H1 (cell line): ENCODE measurements at regions not wholly inside any gene's neighbourhood (a gene's known extent, or its start where the extent isn't known, plus 50 kb on each side); places are given as distances from the start of the nearest gene placed in this dataset.

ENCODE experiments used
- CTCF ChIA-PET: fragments of 300-600 bp; sonication (Branson Sonifier 250); formaldehyde crosslinking; loops from one replicate; lab custom pipeline; 2021; ENCODE audit not compliant: partially characterized antibody; lab: Charles Lee
- POLR2A ChIA-PET: fragments of 300-600 bp; sonication (Branson Sonifier 250); formaldehyde crosslinking; loops from one replicate; lab custom pipeline; 2021; ENCODE audit warnings: inconsistent platforms; ENCODE audit not compliant: partially characterized antibody; lab: Charles Lee
- DNase-seq, 2 experiments: peaks; one replicate each; pipeline versions ENCODE4 v3.0.0 to v3.0.0-alpha.2; 2010 to 2022; ENCODE audit warnings: low spot score in 2 of 2, low read depth in 1 of 2, mixed read lengths in 1 of 2
- FAIRE-seq: peaks from 2 replicates; lab custom pipeline; 2011; peaks lifted over from hg19 to GRCh38; lab: Jason Lieb, UNC
- H2AFZ ChIP-seq: 2 replicates; pipeline ENCODE4 v1.8.1; 2012; ENCODE audit warnings: low read length, inconsistent platforms
- H2AK5ac ChIP-seq: 2 replicates; pipeline ENCODE4 v1.6.1; 2013; ENCODE audit warnings: low read depth, low read length
- H2BK120ac ChIP-seq: replicated peaks from 2 replicates; pipeline ENCODE3; 2013; ENCODE audit warnings: low read depth, low read length, inconsistent platforms
- H2BK12ac ChIP-seq: 2 replicates; pipeline ENCODE4 v1.6.1; 2013; ENCODE audit warnings: low read depth, low read length
- H2BK15ac ChIP-seq: 2 replicates; pipeline ENCODE4 v1.6.1; 2013; ENCODE audit warnings: low read length
- H2BK20ac ChIP-seq: 2 replicates; pipeline ENCODE4 v1.6.1; 2013; ENCODE audit warnings: low read length
- H2BK5ac ChIP-seq: 2 replicates; pipeline ENCODE4 v1.6.1; 2013; ENCODE audit warnings: low read depth, low read length
- H3K14ac ChIP-seq: 2 replicates; pipeline ENCODE4 v1.6.1; 2013; ENCODE audit warnings: inconsistent platforms; ENCODE audit not compliant: insufficient read length
- H3K18ac ChIP-seq: 2 replicates; pipeline ENCODE4 v1.6.1; 2013; ENCODE audit warnings: low read length; ENCODE audit errors: extremely low read depth
- H3K23ac ChIP-seq: 2 replicates; pipeline ENCODE4 v1.6.1; 2013; ENCODE audit warnings: inconsistent platforms; ENCODE audit not compliant: insufficient read length
- H3K23me2 ChIP-seq: 2 replicates; pipeline ENCODE4 v1.6.1; 2013; ENCODE audit warnings: low read depth, low read length
- H3K27ac ChIP-seq: 2 replicates; pipeline ENCODE4 v1.6.1; 2011; ENCODE audit warnings: low read depth, low read length, inconsistent platforms
- H3K27me3 ChIP-seq, 4 experiments: replicated peaks in 1 of 4; 1 replicate in 1 of 4; 2 replicates in 3 of 4; pipeline versions ENCODE4 v1.6.1 to v1.8.1; 2011 to 2013; ENCODE audit warnings: low read length in 3 of 4, mild to moderate bottlenecking in 3 of 4, inconsistent platforms in 2 of 4, mixed read lengths in 2 of 4, moderate library complexity in 1 of 4; ENCODE audit not compliant: control insufficient read depth in 3 of 4, insufficient read depth in 3 of 4; ENCODE audit errors: extremely low read depth in 1 of 4
- H3K36me3 ChIP-seq, 4 experiments: 2 replicates each; pipeline versions ENCODE4 v1.6.1 to v1.8.1; 2011 to 2013; ENCODE audit warnings: mild to moderate bottlenecking in 4 of 4, low read length in 3 of 4, moderate library complexity in 2 of 4, control low read depth in 1 of 4, inconsistent platforms in 1 of 4; ENCODE audit not compliant: insufficient read depth in 4 of 4, control insufficient read depth in 2 of 4
- H3K4ac ChIP-seq: replicated peaks from 2 replicates; pipeline ENCODE3; 2013; ENCODE audit warnings: low read length, low read depth, mixed read lengths, inconsistent platforms; ENCODE audit not compliant: insufficient read length
- H3K4me1 ChIP-seq, 4 experiments: replicated peaks in 1 of 4; 1 replicate in 1 of 4; 2 replicates in 3 of 4; pipeline versions ENCODE4 v1.6.1 to v1.8.1; 2011 to 2013; ENCODE audit warnings: low read length in 3 of 4, inconsistent platforms in 2 of 4, mixed read lengths in 1 of 4; ENCODE audit not compliant: insufficient read depth in 4 of 4, control insufficient read depth in 3 of 4
- H3K4me2 ChIP-seq, 2 experiments: 2 replicates each; pipeline versions ENCODE4 v1.6.1 to v1.8.1; 2011 to 2013; ENCODE audit warnings: low read depth in 2 of 2, low read length in 2 of 2, control low read depth in 1 of 2, inconsistent platforms in 1 of 2, mild to moderate bottlenecking in 1 of 2; ENCODE audit not compliant: insufficient read depth in 1 of 2
- H3K4me3 ChIP-seq, 4 experiments: fragments of 200-600, 300-600 bp in 1 of 4; sonication (generic), shearing (Covaris generic), sonication (Bioruptor Twin) in 1 of 4; 2 replicates each; pipeline versions ENCODE4 v1.5.1 to v1.8.1; 2011 to 2016; ENCODE audit warnings: low read length in 4 of 4, low read depth in 3 of 4, control low read depth in 2 of 4, inconsistent platforms in 2 of 4, mild to moderate bottlenecking in 2 of 4, mixed read lengths in 1 of 4, moderate library complexity in 1 of 4; ENCODE audit not compliant: insufficient read depth in 2 of 4; ENCODE audit errors: extremely low read depth in 1 of 4
- H3K56ac ChIP-seq: replicated peaks from 2 replicates; pipeline ENCODE3; 2013; ENCODE audit warnings: low read depth, mild to moderate bottlenecking, mixed read lengths, low read length, inconsistent platforms; ENCODE audit not compliant: insufficient read length
- H3K79me1 ChIP-seq: 2 replicates; pipeline ENCODE4 v1.6.1; 2013; ENCODE audit warnings: low read depth, low read length, control low read depth
- H3K79me2 ChIP-seq, 2 experiments: 2 replicates each; pipeline versions ENCODE4 v1.6.1 to v1.8.1; 2012 to 2013; ENCODE audit warnings: low read length in 2 of 2, mild to moderate bottlenecking in 2 of 2, inconsistent platforms in 1 of 2; ENCODE audit not compliant: insufficient read depth in 2 of 2, control insufficient read depth in 1 of 2
- H3K9ac ChIP-seq, 4 experiments: replicated peaks in 1 of 4; 1 replicate in 1 of 4; 2 replicates in 3 of 4; pipeline versions ENCODE4 v1.6.1 to v1.8.1; 2011 to 2013; ENCODE audit warnings: low read depth in 3 of 4, low read length in 3 of 4, control low read depth in 2 of 4, mild to moderate bottlenecking in 2 of 4, moderate library complexity in 2 of 4, inconsistent platforms in 1 of 4; ENCODE audit errors: extremely low read depth in 1 of 4
- H3K9me3 ChIP-seq, 2 experiments: 2 replicates each; pipeline versions ENCODE4 v1.6.1 to v1.8.1; 2012 to 2013; ENCODE audit warnings: mild to moderate bottlenecking in 2 of 2, moderate library complexity in 2 of 2, control low read depth in 1 of 2, inconsistent platforms in 1 of 2, low read depth in 1 of 2, low read length in 1 of 2, mixed read lengths in 1 of 2; ENCODE audit not compliant: insufficient read depth in 2 of 2
- H4K20me1 ChIP-seq, 2 experiments: replicated peaks in 1 of 2; 2 replicates each; pipeline versions ENCODE3 to v1.8.1; 2011 to 2013; ENCODE audit warnings: inconsistent platforms in 2 of 2, low read length in 2 of 2, mild to moderate bottlenecking in 1 of 2; ENCODE audit not compliant: insufficient read depth in 2 of 2, control insufficient read depth in 1 of 2
- H4K5ac ChIP-seq: 2 replicates; pipeline ENCODE4 v1.6.1; 2013; ENCODE audit warnings: low read length, low read depth, mixed read lengths, inconsistent platforms; ENCODE audit not compliant: insufficient read length
- H4K8ac ChIP-seq: 2 replicates; pipeline ENCODE4 v1.8.0; 2013; ENCODE audit warnings: mild to moderate bottlenecking, moderate library complexity, low read length, inconsistent platforms; ENCODE audit not compliant: insufficient read depth; ENCODE audit errors: extremely low read depth
- H4K91ac ChIP-seq: replicated peaks from 2 replicates; pipeline ENCODE3; 2013; ENCODE audit warnings: low read length, mixed read lengths, inconsistent platforms; ENCODE audit not compliant: insufficient read length
- ASH2L ChIP-seq: fragments of 200-600, 300-600 bp; sonication (generic); IDR thresholded peaks from one replicate; pipeline ENCODE4 v1.7.1; 2017; ENCODE audit warnings: low read length
- ATF2 ChIP-seq: IDR thresholded peaks from 2 replicates; pipeline ENCODE4 v1.6.1; 2012; ENCODE audit warnings: low read length, inconsistent platforms
- CTBP2 ChIP-seq: IDR thresholded peaks from 2 replicates; pipeline ENCODE4 v1.7.0; 2011; ENCODE audit warnings: borderline replicate concordance, mild to moderate bottlenecking, moderate library complexity, mixed read lengths, low read length; ENCODE audit not compliant: insufficient read depth, insufficient read length
- FOSL1 ChIP-seq: IDR thresholded peaks from 2 replicates; pipeline ENCODE4 v1.6.1; 2011; ENCODE audit warnings: mild to moderate bottlenecking, low read depth, low read length, moderate library complexity; ENCODE audit not compliant: insufficient read depth
- KDM5A ChIP-seq: fragments of 200-600 bp; IDR thresholded peaks from 2 replicates; pipeline ENCODE4 v1.7.1; 2012; ENCODE audit warnings: mild to moderate bottlenecking, low read length, inconsistent platforms, mixed read lengths
- NRF1 ChIP-seq: IDR thresholded peaks from 2 replicates; pipeline ENCODE4 v1.6.1; 2011; ENCODE audit warnings: mild to moderate bottlenecking, low read depth, low read length, improper control_type of control experiment
- POLR2AphosphoS5 ChIP-seq: IDR thresholded peaks from 2 replicates; pipeline ENCODE4 v1.6.1; 2011; ENCODE audit warnings: low read depth, low read length
- RAD21 ChIP-seq, 2 experiments: IDR thresholded peaks in 1 of 2; conservative IDR thresholded peaks in 1 of 2; 2 replicates each; pipeline ENCODE4 v1.6.1; 2011; ENCODE audit warnings: low read depth in 2 of 2, low read length in 2 of 2, improper control_type of control experiment in 1 of 2, inconsistent platforms in 1 of 2, mild to moderate bottlenecking in 1 of 2, moderate library complexity in 1 of 2
- SIRT6 ChIP-seq: IDR thresholded peaks from one replicate; pipeline ENCODE4 v1.7.1; 2012; ENCODE audit warnings: low read length, inconsistent platforms
- WGBS, 2 experiments: shearing (Covaris generic) in 1 of 2; methylation state at CpG; one replicate each; pipeline versions ENCODE4 v1.1.6 to v1.1.7; 2013 to 2015; ENCODE audit warnings: low lambda C conversion rate in 2 of 2, mixed read lengths in 2 of 2, inconsistent platforms in 1 of 2, low coverage in 1 of 2, missing lambda C conversion rate in 1 of 2; ENCODE audit not compliant: insufficient replicate concordance in 2 of 2, insufficient coverage in 1 of 2, insufficient read length in 1 of 2; ENCODE audit errors: extremely low coverage in 1 of 2, missing lambda C conversion rate in 1 of 2; 5-methylcytosine and 5-hydroxymethylcytosine counted together

GRCh38 chr5:5050801-5051200 is 89.3 kb upstream of the ADAMTS16 start:
- H3K9me3 ChIP-seq = no peaks in the 10 kb centered on the region; a peak in 1 of 4 replicates
- no peak overlapping the region for H3K9ac ChIP-seq
- no peak overlapping the region for H3K4ac ChIP-seq
- H2BK120ac ChIP-seq = no peak overlapping the region
- no peaks in the 10 kb centered on the region for H3K79me1 ChIP-seq
- H3K23me2 ChIP-seq = no peaks in the 10 kb centered on the region
- FAIRE-seq (no peak), DNase-seq (no peak)
- H3K14ac ChIP-seq = no peak overlapping the region
- H2BK12ac ChIP-seq = no peak overlapping the region
- H3K4me3 ChIP-seq = no peak overlapping the region
- H3K4me1 ChIP-seq = no peaks in the 10 kb centered on the region
- H4K8ac ChIP-seq = no peak overlapping the region
- POLR2A ChIA-PET = no interaction called here
- H4K20me1 ChIP-seq = no peaks in the 10 kb centered on the region
- 75% methylated on average over 3 of the region's 3 CpGs; no CpG with 5 or more reads in 1 of the 2 experiments for WGBS, 2 experiments
- H3K18ac ChIP-seq = no peak overlapping the region
- H3K23ac ChIP-seq = no peak overlapping the region
- no peak overlapping the region for H3K4me2 ChIP-seq
- no peaks in the 10 kb centered on the region for H3K36me3 ChIP-seq
- CTCF ChIA-PET = interaction anchor here (0.9 to 1.5 kb wide), 2 partner anchors 13 to 109 kb away, joined by 3 to 4 read pairs; no protein-coding TSS in a partner anchor
- H2AK5ac ChIP-seq = no peak overlapping the region
- no peak overlapping the region for H4K91ac ChIP-seq
- H2BK5ac ChIP-seq = no peak overlapping the region
- H3K27ac ChIP-seq = no peak overlapping the region
- no peak overlapping the region for H2AFZ ChIP-seq
- no peaks in the 10 kb centered on the region for H3K27me3 ChIP-seq
- H2BK15ac ChIP-seq = no peak overlapping the region
- no peaks in the 10 kb centered on the region for H3K79me2 ChIP-seq
- H4K5ac ChIP-seq = no peak overlapping the region
- H2BK20ac ChIP-seq = no peak overlapping the region
- no peak overlapping the region for H3K56ac ChIP-seq
- TF ChIP-seq KDM5A (no peak), ATF2 (no peak), POLR2AphosphoS5 (no peak), SIRT6 (no peak), RAD21 (IDR thresholded peaks at IDR 0.05 in 1 of 2, conservative IDR thresholded peaks at IDR 0.05 in 1 of 2; ENCODE audit: low read depth in 2 of 2, low read length in 2 of 2) (no peak), FOSL1 (no peak), CTBP2 (no peak), NRF1 (no peak), ASH2L (no peak)
